CD4-positive, alpha-beta T cell treated with Interleukin-21 for 1 hour (primary cell): ENCODE measurements at regions not wholly inside any gene's neighbourhood (a gene's known extent, or its start where the extent isn't known, plus 50 kb on each side); places are given as distances from the start of the nearest gene placed in this dataset.
"Not testable (repeated sequence)": the region's sequence is repeated elsewhere in the genome, so short reads cannot be mapped to it uniquely, and the experiment has no call there.

ENCODE experiments used
- DNase-seq: peaks from one replicate; pipeline ENCODE4 v3.0.0-alpha.2; 2020

- DNase-seq = no peak
These were observed 298.5 kb upstream of the KDM5D start for GRCh38 chrY:20042993-20043392.

- no peak for DNase-seq
These were observed 281.1 kb upstream of the KDM5D start for GRCh38 chrY:20025676-20026075.

DNA sequence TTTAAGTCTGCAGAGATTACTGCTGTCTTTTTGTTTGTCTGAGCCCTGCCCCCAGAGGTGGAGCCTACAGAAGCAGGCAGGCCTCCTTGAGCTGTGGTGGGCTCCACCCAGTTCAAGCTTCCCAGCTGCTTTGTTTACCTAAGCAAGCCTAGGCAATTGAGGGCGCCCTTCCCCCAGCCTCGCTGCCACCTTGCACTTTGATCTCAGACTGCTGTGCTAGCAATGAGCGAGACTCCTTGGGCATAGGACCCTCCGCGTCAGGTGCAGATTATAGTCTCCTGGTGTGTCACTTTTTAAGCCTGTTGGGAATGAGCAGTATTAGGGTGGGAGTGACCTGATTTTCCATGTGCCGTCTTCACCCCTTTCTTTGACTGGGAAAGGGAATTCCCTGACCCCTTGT, 248.9 kb upstream of the KDM5D start:
- DNase-seq = not testable (repeated sequence)

- no peak for DNase-seq
These were observed 228.5 kb upstream of the KDM5D start for GRCh38 chrY:19973012-19973411.

DNA sequence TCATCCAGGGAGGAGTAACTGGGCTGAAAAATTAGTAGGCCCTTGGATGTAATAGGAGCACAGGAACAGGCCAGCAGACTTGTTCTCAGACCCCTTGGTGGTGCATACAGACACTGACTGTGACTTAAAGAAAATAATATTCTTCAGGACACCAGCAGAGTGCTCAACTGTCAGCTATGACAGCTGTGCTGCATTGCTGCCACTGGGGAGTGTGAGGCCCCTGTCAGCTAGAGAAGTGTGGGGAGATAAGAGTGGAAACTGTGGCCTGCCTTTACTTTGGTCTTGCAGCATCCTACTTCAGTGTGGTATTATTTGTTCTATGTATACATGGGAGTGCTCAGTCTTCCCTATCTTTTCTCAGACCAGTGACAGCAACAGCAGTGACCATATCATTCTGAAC, 203.2 kb upstream of the KDM5D start:
- no peak for DNase-seq

DNA sequence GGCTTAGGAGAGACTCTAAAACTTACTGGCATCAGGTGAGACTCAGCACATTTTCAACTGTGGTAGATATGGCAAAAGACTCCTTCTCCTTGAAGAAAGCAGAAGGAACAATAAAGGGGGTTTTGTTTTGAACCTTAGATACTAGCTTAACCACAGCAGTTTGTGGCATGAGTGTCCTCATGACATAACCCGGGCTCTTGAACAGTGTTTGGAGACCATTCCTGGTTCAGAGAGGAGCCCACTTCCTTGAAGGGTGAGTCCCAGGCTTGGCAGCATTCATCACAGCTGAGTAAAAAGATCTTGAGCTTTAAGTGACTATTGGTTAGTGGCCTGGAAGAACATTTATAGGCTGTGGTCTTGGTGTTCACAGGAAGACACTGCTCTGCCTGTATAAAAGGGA, 154.5 kb upstream of the KDM5D start:
- DNase-seq = no peak

DNA sequence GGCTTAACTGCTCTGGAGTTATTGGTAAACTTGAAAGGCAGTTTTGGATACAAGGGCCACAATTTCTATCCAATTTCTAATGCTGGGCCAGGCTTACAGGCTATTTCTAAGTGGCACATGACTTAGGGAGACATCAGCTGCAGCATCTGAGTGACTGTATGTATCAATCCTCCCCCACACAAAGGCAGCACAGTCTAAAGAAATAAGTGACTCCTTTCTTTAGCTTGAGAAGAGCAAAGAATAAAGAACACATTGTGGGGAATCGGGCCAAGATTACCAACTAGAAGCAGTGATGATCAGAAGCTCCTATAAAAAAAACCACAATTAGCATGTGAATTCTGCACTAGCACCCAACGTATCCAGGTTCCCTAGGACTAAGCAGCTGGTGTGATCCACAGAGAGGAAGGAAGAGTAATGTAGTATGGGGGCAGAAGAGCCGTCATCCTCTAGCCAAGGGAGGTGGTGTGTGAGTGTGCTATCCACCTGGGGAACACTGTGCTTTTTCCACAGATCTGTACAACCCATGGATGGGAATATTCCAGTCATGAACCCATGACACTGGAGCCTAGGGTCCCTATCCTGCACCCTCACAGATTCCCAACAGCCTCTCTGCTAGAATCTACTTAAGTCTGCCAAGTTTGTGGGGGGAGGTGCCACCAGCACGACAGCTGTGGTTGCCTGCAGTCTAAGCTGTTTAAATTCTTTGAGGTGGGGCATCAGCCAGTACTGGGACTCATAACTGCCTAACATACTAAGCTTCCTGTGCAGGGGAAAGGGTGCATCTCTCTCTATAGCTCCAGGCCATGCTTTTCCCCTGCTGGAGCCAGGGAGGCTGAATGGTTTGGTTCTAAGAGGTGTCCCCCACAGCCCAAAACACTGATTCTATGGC, 147.8 kb upstream of the KDM5D start:
- DNase-seq = no peak

GRCh38 chrY:19882145-19882544, 137.6 kb upstream of the KDM5D start:
- no peak for DNase-seq

- no peak for DNase-seq
These were observed 125.2 kb upstream of the KDM5D start for GRCh38 chrY:19869715-19870114.

GRCh38 chrY:19869281-19869680, 124.8 kb upstream of the KDM5D start:
- no peak for DNase-seq

GRCh38 chrY:19868647-19869046, 124.1 kb upstream of the KDM5D start:
- no peak for DNase-seq

DNA sequence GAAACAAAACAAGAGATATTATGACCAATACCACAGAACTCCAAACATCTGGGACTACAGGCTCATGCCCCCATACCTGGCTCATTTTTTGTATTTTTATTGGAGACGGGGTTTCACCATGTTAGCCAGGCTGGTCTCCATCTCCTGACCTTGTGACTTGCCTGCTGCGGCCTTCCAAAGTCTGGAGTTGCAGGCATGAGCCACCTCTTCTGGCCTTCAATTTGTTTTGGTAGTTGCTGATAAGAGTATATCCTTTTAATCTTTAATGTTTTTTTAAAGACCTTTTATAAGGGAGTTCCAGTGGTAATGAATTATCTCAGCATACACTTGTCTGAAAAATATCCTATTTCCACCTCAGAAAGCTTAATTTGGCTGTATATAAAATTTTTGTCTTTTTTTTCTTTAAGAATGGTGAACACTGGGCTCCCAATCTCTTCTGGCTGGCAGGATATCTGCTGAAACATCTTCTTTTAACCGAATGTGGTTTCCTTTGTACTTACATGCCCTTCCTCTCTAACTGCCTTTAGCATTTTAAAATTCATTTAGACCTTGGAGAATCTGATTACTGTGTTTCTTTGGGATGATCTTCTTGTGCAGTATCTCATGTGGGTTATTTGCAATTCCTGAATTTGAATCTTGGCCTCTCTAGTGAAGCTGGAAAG, 112.1 kb upstream of the KDM5D start:
- no peak for DNase-seq

GRCh38 chrY:19842972-19843371, 98.4 kb upstream of the KDM5D start:
- DNase-seq = no peak

GRCh38 chrY:19824136-19824535, 79.6 kb upstream of the KDM5D start:
- no peak for DNase-seq

DNA sequence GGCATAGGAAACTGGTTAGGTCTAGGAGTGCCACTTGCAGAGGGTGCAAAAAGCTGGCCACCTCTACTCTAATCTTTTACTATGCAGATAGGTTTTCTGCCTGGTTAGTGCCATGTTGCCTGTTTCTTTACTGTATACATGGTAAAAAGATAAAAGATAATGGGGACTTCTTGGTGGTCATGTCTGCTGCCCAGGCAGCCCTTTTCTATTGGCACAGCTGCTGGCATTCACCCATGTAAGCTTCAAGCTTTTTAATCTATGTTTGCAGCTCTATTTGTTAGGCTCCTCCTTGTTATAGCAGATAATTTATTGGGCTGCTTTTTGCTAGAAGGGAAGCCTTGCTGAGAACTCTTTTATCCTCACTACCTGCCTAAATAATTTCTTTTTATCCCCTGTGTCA, 74.0 kb upstream of the KDM5D start:
- DNase-seq = no peak

DNA sequence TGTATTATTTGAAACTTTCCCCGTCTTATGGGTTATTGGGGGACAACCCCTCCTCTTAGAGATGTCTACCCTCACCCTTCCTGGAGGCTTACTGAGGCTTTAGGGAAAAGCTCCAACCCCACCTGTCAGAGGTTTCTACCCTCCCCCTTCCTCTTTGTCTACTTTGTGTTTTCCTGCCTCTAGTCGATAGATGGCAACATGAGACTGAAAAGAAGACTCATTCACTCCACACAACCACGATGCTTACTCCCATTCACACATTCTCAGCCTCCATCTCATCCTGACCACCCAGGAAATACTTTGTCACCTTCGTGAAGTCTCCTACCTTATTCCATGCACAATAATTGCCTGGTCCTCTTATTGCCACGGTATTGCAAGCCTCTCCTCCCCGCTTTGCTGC, 72.4 kb upstream of the KDM5D start:
- peak; percentile 2 for DNase-seq

DNA sequence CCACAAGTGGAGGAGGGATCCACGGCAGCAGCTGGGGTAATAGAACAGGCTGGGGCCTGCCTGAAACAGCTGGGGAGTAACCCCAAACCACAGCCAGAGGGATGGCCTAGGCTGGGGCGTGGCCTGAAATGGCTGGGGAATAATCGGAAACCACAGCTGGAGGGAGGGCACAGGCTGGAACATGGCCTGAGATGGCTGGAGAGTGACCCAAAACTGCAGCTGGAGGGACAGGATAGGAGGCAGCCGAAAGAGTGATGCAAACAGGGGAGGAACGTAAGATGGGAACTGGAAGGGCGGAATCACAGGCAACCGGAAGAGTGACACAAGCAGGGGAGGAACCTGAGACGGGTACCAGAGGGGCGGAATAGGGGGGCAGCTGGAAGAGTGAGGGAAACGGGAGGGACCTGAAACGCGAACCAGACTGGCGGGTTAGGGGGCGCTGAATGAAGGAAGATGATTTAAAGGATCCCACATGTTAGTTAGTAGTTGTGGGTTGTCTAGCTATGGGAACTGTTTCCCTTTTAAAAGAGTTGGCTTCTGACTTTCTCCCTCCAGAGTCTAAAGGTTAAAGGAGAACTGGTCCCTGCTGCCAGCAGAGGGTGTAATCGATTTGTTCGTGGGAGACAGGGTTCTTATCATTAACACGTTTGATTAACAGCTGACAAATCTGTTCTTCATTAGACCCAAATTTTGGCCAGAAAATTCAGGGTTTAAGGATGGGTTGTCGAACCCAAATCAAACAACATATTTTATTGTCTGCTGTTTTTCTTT, 71.7 kb upstream of the KDM5D start:
- DNase-seq = peak; percentile 0
